ENCODE measurements at regions not wholly inside any gene's neighbourhood (a gene's known extent, or its start where the extent isn't known, plus 50 kb on each side); places are given as distances from the start of the nearest gene placed in this dataset.
A peak's percentile ranks its signal among the peaks of the same experiment; 100 is the strongest.

DNA sequence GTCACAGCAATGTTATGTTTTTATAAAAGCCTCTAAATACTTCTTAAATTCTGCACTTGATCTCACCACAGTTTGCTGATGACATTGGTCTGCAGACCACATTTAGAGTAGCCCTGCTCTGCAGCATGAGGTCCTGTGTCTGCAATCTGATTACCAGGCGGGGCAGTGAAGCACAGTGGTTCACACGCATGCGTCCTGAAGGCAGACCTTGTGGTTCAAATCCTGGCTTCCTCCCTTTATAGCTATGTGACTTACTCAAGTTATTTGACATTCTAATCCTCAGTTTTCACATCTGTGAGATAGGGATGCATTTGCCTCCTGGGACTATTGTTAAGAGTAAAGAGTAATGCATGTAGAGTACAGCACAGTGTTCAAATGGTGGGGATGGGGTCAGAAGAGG is 50.3 kb downstream of the BMAL2 start:
- DNase-seq: no peak

DNA sequence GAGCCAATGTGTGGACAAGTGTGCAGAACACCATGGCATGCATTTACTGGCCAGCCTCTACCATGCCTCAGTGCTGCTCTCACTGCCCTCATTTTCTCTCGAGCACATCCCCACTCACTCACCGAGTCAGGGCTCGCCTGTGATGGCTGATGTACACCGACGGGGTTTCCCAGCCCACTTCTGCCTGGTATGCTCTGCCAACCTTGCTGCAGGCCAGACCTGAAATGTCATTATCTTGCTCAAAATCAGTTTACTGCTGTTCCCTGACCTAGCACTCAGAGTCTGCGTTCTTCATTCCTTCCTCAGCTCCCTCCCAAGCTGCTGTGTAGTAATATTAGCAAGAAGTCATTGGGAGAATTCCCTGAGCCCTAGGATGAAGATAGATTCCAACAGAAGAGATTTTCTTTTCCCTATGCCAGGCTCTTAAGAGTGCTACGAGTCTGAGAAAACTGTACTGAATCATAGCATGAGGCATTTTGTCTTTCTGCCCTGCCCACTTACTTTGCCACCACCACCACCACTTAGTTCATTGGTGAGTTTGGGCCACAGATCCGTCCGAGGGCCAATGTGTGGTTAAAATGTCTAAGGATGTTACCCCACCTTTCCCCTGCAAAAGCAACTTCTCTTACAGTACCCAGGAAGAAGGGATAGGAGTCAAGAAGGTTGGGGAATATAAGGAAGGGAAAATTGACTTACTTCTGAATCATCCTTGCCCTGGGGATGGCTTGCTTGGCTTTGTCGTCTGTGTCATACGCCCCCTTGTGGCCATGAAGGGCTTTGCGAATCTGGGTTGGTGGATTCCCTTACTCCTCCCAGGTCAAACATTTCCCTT is 51.0 kb downstream of the BMAL2 start:
- peak; percentile 17 for DNase-seq

DNA sequence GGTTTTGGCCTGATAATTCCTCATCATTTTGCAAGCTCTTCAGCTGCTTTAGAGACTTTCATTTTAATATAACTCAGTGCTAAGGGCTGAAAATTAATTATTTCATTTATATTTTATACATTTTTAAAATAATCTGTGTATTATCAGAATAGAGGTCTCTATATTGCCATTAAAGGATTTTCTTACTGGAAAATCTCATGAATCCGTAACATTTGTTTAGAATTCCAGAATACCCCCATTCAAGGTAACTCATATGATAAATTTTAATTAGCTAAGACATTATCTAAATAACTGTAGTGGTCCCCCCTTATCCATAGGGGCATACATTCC is 51.6 kb downstream of the BMAL2 start:
- DNase-seq: no peak

DNA sequence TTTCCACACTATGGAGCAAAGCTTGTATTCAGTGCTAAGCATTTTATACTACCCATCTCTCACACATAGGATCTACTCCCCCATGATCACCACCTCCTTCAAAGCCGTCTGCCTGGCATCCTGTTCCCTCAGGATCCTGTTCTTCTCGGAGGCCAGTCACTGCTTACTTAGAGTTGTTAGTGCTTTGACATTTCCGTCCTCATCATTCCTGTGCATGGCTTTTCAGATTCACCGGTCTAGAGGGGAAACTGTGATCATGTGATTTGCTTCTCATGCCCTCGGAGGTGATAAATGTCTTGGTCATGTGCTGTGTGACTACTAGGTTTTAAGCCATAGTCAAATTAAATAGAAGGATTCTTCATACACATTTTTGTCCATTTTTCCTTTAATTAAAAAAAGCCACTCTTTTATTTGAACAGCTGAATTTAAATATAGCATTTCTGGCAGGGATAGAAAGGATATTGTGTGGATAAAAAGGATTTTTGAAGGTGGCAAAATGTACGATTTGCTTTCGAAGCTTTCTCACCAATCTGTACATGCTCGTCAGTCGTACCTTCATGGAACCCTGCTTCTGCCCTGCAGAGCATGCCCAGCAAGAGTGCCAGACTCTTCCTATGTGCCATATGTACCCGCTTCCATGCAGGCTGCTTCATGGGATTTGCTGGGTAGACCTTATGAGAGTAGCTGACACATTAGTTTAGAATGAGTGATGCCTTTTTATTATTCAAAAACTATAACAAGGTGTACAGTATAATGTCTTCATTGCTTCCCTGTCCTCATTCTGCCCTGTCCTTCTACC is 53.3 kb downstream of the BMAL2 start:
- DNase-seq: no peak

DNA sequence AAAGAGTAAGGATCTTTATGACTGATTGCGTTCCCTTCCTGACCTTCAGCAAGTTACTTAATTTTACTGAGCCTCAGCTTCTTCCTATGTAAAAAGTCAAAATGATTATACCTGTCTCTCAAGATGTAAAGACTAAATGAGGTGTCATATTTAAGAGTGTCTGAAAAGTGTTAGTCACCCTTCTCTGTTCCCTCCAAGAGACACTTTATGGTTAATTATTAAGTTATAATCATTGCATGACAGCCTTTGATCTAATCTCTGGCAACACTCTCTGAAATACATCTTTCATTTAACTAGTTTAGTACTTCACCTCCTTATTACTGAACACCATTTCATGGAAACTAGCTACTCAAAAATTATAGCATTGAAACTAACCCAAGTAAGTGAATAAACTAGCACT is 54.8 kb downstream of the BMAL2 start:
- no peak for DNase-seq

DNA sequence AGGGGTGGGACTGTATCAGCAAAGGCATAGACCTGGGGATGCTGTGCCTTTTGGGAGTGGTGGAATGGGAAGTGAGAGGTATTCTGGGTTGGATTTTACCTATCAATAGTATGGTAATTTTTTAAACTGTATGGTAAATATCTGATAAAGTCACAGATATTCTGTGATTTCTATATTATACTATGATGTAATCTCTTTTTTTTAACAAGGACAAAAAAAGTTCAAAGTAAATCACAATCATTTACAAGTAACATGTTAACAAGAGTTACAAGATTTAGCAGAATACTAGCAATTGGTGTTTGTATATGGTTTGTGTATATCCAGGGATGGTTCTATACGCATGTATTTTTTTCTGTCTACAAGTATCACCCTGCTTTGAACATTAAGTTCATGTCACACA is 56.0 kb downstream of the BMAL2 start:
- DNase-seq: no peak

DNA sequence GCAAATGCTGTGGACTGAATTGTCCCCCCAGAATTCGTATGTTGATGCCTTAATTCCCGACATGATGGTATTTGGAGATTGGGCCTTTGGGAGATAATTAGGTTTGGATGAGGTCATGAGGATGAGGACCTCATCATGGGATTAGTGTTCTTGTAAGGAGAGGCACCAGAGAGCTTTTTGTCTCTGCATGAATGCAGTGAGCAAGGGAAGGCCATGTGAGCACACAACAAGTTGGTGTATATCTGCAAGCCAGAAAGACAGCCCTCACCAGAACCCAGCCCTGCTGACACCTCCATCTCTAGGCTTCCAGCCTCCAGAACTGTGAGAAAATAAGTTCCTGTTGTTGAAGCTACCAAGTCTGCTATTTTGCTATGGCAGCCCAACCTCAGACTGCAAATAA is 51.9 kb upstream of the SMCO2 start:
- no peak for DNase-seq

DNA sequence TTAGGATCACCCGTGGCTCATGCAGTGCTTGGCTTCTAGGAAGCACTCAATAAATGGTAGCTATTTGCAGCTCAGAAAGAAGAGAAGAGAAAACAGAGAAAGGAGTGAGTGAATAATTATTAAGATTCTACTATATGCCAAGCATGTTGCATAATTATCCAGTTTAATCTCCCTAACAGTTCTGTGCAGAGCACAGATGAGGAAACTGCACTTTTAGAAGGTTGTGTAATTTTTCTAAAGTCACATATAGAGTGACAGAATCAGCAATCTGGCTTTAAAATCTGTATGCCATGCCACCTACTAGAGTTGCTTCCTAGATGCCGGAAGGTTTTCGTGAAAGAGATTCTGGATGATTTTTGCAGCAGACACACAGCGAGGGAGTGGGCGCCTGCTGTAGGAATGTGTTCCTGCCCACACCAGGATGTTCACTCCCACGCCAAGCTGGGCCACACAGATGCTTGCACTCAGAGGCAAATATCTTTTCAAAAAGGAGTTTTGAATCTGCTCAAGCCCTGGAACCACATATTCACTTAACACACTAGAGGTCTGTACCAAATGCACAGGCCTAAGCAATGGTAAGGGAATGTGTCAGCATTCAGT is 50.2 kb upstream of the SMCO2 start:
- DNase-seq: peak in 1 of 2 donors; percentile 60
